ENCODE measurements at regions not wholly inside any gene's neighbourhood (a gene's known extent, or its start where the extent isn't known, plus 50 kb on each side); places are given as distances from the start of the nearest gene placed in this dataset.

DNA sequence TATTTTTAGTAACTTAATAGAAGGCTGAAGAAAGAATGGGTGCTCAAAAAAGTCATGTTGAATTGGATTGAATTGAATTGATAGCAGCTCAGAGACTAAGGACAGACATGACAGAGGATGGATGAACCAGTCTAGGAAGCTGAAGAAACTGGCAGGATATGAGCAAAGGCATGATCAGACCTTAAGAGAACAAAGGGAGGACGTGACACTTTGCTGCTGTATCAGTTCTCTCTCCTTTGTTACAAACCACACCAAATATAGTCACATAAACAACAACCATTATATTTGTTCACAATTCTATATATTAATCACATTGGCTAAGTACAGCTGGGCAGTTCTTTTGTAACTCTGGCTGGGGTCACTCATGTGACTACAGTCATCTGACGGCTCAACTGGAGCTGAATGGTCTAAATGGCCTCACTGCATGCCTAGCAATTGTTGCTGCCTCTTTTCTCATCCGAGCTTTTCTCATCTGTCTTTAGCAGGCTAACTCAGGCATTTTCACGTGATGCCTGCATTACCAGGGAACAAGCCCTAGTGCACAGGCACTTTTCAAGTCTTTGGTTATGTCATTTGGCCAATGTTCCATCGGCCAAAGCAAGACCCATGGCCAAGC, 355.0 kb downstream of the ETNK1 start:
- POLR2A ChIA-PET: no interaction called here
- CTCF ChIA-PET: no interaction called here

DNA sequence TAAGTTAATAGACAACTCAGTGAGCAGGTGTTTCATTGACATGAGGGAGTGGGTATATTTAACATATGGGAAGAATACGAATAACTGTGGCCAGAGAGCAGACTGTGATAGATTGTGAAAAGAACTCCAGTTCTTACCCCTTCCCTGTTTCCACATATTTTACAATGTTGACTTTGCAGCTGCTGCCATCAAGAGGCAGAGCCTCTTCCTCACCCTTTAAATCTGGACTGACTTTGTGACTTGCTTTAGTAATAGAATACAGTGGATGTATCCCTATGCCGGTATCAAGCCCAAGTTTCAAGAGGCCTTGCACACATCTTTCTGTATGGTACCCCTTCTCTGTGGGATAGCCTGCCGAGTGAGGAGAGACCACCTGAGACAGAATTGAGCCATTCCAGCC, 356.7 kb downstream of the ETNK1 start:
- no peaks in the 10 kb centered on the region for H3K9me3 Mint-ChIP-seq (ENCODE audit: insufficient read depth)
- no peaks in the 10 kb centered on the region for H3K27me3 Mint-ChIP-seq (ENCODE audit: low read depth)
- POLR2A ChIA-PET: no interaction called here
- no peak overlapping the region for H3K4me3 Mint-ChIP-seq
- H3K27ac Mint-ChIP-seq: no peak overlapping the region
- H3K4me1 Mint-ChIP-seq (ENCODE audit: low read depth): no peaks in the 10 kb centered on the region
- DNase-seq: no peak
- H3K36me3 Mint-ChIP-seq (ENCODE audit: low read depth): no peaks in the 10 kb centered on the region
- no peak for ATAC-seq
- CTCF ChIA-PET: no interaction called here

More for the DNA sequence above, 355.0 kb downstream of the ETNK1 start:
- Mint-ChIP-seq H3K27ac (no peak overlapping the region), H3K36me3 (ENCODE audit: low read depth) (no peaks in the 10 kb centered on the region), H3K27me3 (ENCODE audit: low read depth) (no peaks in the 10 kb centered on the region), H3K9me3 (ENCODE audit: insufficient read depth) (no peaks in the 10 kb centered on the region), H3K4me1 (ENCODE audit: low read depth) (no peaks in the 10 kb centered on the region), H3K4me3 (no peak overlapping the region)
- ATAC-seq (no peak), DNase-seq (no peak)

DNA sequence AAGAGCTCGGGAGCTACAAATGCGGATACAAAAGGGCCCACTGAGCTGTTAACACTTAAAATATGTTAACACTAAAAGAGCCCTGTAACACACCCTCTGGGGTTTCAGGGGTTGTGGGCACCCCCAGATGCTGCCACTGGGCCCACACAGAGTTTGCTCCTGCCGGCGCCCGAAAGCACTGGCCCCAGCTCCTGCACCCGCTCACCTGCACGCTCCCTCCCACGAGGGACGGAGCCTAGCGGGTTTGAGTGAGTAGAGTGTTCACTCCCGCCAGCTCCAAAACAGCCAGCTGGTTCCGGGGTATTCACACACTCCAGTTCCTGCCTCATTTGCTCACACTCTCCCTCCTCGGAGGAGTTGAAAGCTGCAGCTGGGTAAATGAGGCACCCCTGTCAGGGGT, 357.7 kb downstream of the ETNK1 start:
- Mint-ChIP-seq H3K27me3 (ENCODE audit: low read depth) (no peaks in the 10 kb centered on the region), H3K4me1 (ENCODE audit: low read depth) (no peaks in the 10 kb centered on the region), H3K27ac (no peak overlapping the region), H3K36me3 (ENCODE audit: low read depth) (no peaks in the 10 kb centered on the region), H3K4me3 (no peak overlapping the region), H3K9me3 (ENCODE audit: insufficient read depth) (no peaks in the 10 kb centered on the region)
- ATAC-seq (no peak), DNase-seq (no peak)
- ChIA-PET POLR2A (no interaction called here), CTCF (no interaction called here)

DNA sequence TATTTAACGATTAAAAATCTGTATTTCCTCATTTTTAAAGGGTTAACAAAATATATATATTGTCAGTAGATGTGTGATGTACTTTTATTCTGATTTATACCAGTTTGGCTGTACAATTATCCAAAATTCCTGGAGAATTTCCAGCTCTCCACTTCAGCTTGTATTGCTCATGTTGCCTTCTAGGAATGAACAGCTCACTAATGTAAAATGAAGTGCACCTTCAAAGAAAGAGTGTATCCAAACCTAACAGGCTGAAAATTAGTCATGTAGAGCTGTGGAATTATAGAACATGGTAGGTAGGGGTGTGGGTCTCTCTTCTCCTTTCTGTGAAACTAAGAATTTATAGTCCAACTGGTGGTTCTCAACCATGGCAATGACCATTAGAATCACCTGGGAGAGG, 362.0 kb downstream of the ETNK1 start:
- Mint-ChIP-seq H3K36me3 (ENCODE audit: low read depth) (no peaks in the 10 kb centered on the region), H3K4me1 (ENCODE audit: low read depth) (no peaks in the 10 kb centered on the region), H3K9me3 (ENCODE audit: insufficient read depth) (no peaks in the 10 kb centered on the region), H3K4me3 (no peak overlapping the region), H3K27me3 (ENCODE audit: low read depth) (no peaks in the 10 kb centered on the region), H3K27ac (no peak overlapping the region)
- DNase-seq (no peak), ATAC-seq (no peak)
- ChIA-PET POLR2A (no interaction called here), CTCF (no interaction called here)

DNA sequence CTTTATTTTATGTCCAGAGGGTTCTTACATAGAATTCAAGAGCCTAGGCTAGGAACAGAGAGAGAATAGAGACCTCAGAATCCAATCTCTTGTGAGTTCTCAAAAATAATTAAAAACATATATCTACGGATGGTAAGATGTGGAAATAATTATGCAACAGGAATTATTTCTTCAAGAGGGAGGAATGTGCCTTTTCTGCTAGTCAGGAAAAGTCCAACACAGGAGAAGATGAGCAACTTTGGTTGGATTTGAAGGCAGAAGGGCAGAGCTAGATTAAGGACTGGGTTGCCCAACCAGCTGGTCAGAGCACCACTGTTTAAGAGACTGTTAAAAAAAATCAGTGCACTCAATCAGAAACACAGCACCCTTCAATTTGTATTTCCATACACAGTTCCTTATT, 365.5 kb downstream of the ETNK1 start:
- no peaks in the 10 kb centered on the region for H3K4me1 Mint-ChIP-seq (ENCODE audit: low read depth)

DNA sequence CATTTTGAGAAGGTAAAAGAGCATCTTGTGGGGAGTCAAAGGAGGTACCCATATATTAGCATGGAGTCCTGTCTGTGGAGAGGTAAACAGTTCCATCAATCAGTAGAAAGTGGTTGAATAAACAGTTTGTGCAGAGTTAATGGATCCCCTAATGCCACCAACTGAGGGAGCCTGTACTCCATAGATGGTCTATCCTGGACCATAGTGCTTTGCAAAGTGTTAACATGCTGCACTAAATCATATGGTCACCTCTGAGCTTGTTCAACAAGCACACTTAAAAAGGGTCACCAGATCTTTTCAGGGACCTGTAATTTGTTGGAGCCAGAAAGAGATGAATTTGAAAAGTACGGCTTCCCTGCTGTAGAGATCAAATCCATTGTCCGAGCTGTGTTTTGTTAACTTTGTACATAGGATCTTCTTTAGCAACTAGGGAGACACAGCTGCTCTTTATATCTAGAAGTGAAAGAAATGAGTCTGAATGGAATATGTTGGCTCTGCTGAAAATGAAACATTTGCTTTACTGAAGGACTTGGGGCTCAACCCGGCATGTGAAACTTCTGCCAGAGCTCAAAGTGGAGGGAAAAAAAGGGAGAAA, 366.4 kb downstream of the ETNK1 start:
- ATAC-seq: no peak
- H3K36me3 Mint-ChIP-seq (ENCODE audit: low read depth): no peaks in the 10 kb centered on the region
- no peaks in the 10 kb centered on the region for H3K27me3 Mint-ChIP-seq (ENCODE audit: low read depth)
- H3K4me1 Mint-ChIP-seq (ENCODE audit: low read depth): no peaks in the 10 kb centered on the region
- no peaks in the 10 kb centered on the region for H3K9me3 Mint-ChIP-seq (ENCODE audit: insufficient read depth)
- DNase-seq: no peak
- no peak overlapping the region for H3K4me3 Mint-ChIP-seq
- CTCF ChIA-PET: no interaction called here
- POLR2A ChIA-PET: no interaction called here
- no peak overlapping the region for H3K27ac Mint-ChIP-seq

More for the DNA sequence above, 365.5 kb downstream of the ETNK1 start:
- Mint-ChIP-seq H3K4me3 (no peak overlapping the region), H3K9me3 (ENCODE audit: insufficient read depth) (no peaks in the 10 kb centered on the region), H3K36me3 (ENCODE audit: low read depth) (no peaks in the 10 kb centered on the region), H3K27me3 (ENCODE audit: low read depth) (no peaks in the 10 kb centered on the region), H3K27ac (no peak overlapping the region)
- ATAC-seq (no peak), DNase-seq (no peak)
- ChIA-PET CTCF (no interaction called here), POLR2A (no interaction called here)

DNA sequence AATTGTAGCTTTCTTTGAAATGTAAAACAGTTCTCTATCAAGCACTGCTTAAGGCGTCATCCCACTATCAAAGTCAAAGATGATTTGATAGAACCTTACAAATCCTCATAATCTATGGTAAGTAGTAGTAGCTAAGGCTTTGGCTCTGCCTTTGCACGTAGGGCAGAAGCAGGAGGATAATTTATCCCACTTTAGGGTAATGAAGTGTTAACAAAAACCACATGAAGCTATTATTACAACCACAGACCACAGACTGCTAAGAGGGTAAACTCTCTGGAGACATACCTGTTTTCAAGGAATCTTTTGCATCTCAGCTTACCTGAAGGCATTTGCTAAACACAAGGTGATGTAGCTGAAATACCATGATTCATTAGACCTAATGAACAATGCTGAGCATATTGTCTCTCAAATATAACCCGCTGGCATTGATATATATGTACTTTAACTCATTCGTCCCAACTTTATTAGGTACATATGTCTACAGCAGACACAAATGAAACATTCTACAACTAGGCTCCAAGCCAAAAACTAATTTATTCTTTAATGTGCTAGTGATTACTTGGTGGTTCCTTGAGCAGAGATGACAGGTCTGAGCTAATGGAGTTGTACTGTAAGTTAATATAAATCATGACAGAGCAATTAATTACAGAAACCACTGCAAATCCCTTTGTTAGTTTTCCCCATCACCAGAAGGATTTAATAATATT, 368.8 kb downstream of the ETNK1 start:
- ChIA-PET CTCF (no interaction called here), POLR2A (no interaction called here)
- H3K27me3 Mint-ChIP-seq (ENCODE audit: low read depth): no peaks in the 10 kb centered on the region
- no peaks in the 10 kb centered on the region for H3K9me3 Mint-ChIP-seq (ENCODE audit: insufficient read depth)
- H3K4me3 Mint-ChIP-seq: no peak overlapping the region
- ATAC-seq (no peak), DNase-seq (no peak)
- H3K27ac Mint-ChIP-seq: no peak overlapping the region
- H3K36me3 Mint-ChIP-seq (ENCODE audit: low read depth): no peaks in the 10 kb centered on the region
- H3K4me1 Mint-ChIP-seq (ENCODE audit: low read depth): no peaks in the 10 kb centered on the region

DNA sequence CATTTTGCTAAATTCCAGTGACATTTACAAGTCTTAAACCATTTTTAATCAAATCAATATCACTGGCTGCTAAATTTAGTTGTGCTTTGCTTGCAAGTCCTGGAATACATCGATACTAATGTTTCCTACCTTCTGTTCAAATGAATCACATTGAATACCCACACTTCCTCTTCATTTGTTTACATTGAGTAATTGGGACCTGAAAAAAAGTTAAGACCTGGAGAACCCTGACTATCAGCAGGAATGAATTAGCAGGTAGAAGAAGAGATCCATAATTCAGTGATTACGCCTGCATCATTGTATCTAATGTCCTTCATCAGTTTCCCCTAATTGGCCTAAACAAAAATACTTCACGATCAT, 369.3 kb downstream of the ETNK1 start:
- CTCF ChIA-PET: no interaction called here
- H3K4me1 Mint-ChIP-seq (ENCODE audit: low read depth): no peaks in the 10 kb centered on the region
- POLR2A ChIA-PET: interaction anchor here (0.6 kb wide), 1 partner anchor 26 kb away, joined by 3 read pairs; no protein-coding TSS in a partner anchor
- DNase-seq: no peak
- no peak overlapping the region for H3K4me3 Mint-ChIP-seq
- H3K9me3 Mint-ChIP-seq (ENCODE audit: insufficient read depth): no peaks in the 10 kb centered on the region
- H3K36me3 Mint-ChIP-seq (ENCODE audit: low read depth): no peaks in the 10 kb centered on the region
- ATAC-seq: no peak
- H3K27me3 Mint-ChIP-seq (ENCODE audit: low read depth): no peaks in the 10 kb centered on the region
- no peak overlapping the region for H3K27ac Mint-ChIP-seq

DNA sequence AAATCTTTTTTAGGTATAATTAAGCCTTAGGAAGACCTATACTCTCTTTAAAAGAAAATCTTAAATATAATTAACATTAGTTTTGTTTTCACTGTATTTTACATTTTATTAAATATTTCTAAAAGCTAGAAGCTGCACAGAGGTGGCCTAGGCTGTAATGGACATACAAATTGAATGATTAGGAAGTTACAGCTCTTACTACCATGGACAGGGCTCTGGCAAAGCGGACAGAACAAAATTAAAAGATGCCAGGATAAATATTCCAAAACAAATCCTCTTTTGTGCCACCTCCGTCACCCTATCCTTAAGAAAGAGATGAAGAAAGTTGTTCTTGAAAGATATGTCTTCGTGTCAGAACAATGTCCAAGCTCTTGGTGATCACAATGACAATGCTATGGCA, 376.5 kb downstream of the ETNK1 start:
- Mint-ChIP-seq H3K27me3 (ENCODE audit: low read depth) (no peaks in the 10 kb centered on the region), H3K36me3 (ENCODE audit: low read depth) (no peaks in the 10 kb centered on the region), H3K9me3 (ENCODE audit: insufficient read depth) (no peaks in the 10 kb centered on the region), H3K4me3 (no peak overlapping the region), H3K4me1 (ENCODE audit: low read depth) (no peaks in the 10 kb centered on the region), H3K27ac (no peak overlapping the region)
- ChIA-PET CTCF (no interaction called here), POLR2A (no interaction called here)
- no peak for DNase-seq
- ATAC-seq: no peak

DNA sequence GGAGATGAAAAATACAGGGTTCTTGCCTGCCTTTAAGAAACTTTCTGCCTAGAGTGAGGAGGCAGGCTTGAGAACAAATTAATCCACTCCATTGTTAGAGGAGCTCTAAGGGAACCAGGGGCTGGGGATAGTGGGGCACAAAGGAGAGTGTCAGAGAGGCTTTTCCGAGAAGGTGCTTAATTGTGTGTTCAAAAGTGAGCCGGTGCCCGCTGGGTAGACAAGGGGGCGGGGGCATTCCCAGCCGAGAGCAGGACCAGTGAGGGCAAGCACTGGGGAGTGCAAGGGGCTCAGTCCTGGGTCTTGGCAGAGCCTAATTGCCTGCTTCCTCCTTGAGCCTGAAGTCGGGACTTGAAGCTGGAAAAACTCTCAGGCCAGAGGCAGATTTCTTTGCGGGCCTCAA, 377.4 kb downstream of the ETNK1 start:
- POLR2A ChIA-PET: no interaction called here
- CTCF ChIA-PET: no interaction called here
- no peaks in the 10 kb centered on the region for H3K27me3 Mint-ChIP-seq (ENCODE audit: low read depth)
- no peak for DNase-seq
- ATAC-seq: no peak
- no peaks in the 10 kb centered on the region for H3K9me3 Mint-ChIP-seq (ENCODE audit: insufficient read depth)
- H3K36me3 Mint-ChIP-seq (ENCODE audit: low read depth): no peaks in the 10 kb centered on the region
- H3K4me1 Mint-ChIP-seq (ENCODE audit: low read depth): no peaks in the 10 kb centered on the region
- no peak overlapping the region for H3K4me3 Mint-ChIP-seq
- H3K27ac Mint-ChIP-seq: no peak overlapping the region

DNA sequence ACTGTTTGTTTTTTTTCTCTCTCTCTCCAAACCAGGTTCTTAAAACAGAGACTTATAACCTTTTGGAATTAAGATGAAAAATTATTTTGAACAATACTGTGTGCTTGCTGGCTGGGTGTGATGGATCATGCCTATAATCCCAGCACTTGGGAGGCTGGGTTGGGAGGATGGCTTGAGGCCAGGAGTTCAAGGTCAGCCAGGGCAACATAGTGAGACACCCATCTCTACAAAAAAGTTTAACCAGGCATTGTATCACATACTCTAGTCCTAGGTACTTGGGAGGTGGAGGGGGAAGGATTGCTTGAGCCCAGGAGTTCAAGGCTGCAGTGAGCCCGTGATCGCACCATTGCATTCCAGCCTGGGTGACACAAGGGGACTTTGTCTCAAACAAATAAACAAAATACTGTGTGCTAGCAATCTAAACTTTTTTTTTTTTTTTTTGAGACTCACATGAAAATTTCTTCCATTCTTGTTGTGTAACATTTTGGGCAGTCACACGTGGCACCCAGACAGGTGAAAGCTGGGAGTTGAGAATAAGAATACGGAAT, 379.6 kb downstream of the ETNK1 start:
- Mint-ChIP-seq H3K4me1 (ENCODE audit: low read depth) (no peaks in the 10 kb centered on the region), H3K4me3 (no peak overlapping the region), H3K27ac (no peak overlapping the region), H3K36me3 (ENCODE audit: low read depth) (no peaks in the 10 kb centered on the region), H3K9me3 (ENCODE audit: insufficient read depth) (no peaks in the 10 kb centered on the region), H3K27me3 (ENCODE audit: low read depth) (no peaks in the 10 kb centered on the region)
- CTCF ChIA-PET: no interaction called here
- POLR2A ChIA-PET: no interaction called here
- ATAC-seq (no peak), DNase-seq (no peak)

DNA sequence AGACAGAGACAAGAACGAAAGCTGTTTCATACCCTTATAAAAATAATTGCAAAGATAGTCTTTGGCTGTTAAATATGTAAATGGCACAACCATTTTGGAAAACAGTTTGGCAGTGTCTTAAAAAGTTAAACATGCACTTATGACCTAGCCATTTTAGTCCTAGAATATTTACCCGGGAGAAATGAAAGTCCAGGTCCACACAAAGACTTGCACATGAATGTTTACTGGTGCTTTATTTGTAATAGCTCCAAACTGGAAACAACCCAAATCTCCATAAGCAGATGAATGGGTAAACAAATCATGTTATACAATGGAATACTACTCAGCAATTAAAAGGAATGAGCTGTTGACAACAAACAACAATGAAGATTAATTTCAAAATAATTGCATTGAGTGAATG, 380.4 kb downstream of the ETNK1 start:
- no peak for DNase-seq
- ChIA-PET CTCF (no interaction called here), POLR2A (no interaction called here)
- Mint-ChIP-seq H3K9me3 (ENCODE audit: insufficient read depth) (no peaks in the 10 kb centered on the region), H3K27me3 (ENCODE audit: low read depth) (no peaks in the 10 kb centered on the region), H3K4me1 (ENCODE audit: low read depth) (no peaks in the 10 kb centered on the region), H3K36me3 (ENCODE audit: low read depth) (no peaks in the 10 kb centered on the region), H3K27ac (no peak overlapping the region), H3K4me3 (no peak overlapping the region)
- no peak for ATAC-seq

DNA sequence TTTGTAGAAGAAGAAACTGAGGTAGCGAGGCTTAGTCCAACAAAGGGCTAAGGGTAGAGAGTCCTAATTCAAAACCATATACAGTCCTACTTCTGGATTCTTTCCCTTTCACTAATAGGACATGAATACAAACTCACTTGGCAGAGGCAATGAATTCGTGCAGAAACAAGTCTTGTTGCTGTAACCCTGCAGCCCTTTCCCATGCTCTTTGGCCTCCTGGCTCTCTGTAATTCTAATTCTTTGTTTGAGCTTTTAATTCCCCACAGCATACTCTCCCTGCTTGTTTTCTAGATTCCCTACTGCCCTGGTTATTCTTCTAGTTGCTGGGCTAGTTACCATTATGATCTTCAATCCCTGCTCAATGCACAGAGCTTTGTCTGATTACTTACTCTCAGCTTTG, 381.4 kb downstream of the ETNK1 start:
- no peak for DNase-seq
- ChIA-PET CTCF (no interaction called here), POLR2A (no interaction called here)
- no peak overlapping the region for H3K4me3 Mint-ChIP-seq
- H3K9me3 Mint-ChIP-seq (ENCODE audit: insufficient read depth): no peaks in the 10 kb centered on the region
- no peak for ATAC-seq
- no peak overlapping the region for H3K27ac Mint-ChIP-seq
- no peaks in the 10 kb centered on the region for H3K27me3 Mint-ChIP-seq (ENCODE audit: low read depth)
- H3K36me3 Mint-ChIP-seq (ENCODE audit: low read depth): no peaks in the 10 kb centered on the region
- no peaks in the 10 kb centered on the region for H3K4me1 Mint-ChIP-seq (ENCODE audit: low read depth)
